ENCODE measurements at regions not wholly inside any gene's neighbourhood (a gene's known extent, or its start where the extent isn't known, plus 50 kb on each side); places are given as distances from the start of the nearest gene placed in this dataset.

- peaks cover 5% of the 10 kb centered on the region for H3K27me3 ChIP-seq
- H3K4me1 ChIP-seq: no peaks in the 10 kb centered on the region
- H3K27ac ChIP-seq: no peak overlapping the region
- intact Hi-C loops (cut with DNase I): no loop called here
- H3K9me3 ChIP-seq: no peaks in the 10 kb centered on the region
- TF ChIP-seq CTCF (IDR thresholded peaks at IDR 0.05): no peak
- no peaks in the 10 kb centered on the region for H3K36me3 ChIP-seq
- ATAC-seq (no peak), DNase-seq (no peak)
- no peak overlapping the region for H3K4me3 ChIP-seq
Observed at GRCh38 chr3:44011680-44012079, 230.0 kb upstream of the TOPAZ1 start.

- Histone ChIP-seq H3K27ac (no peak overlapping the region), H3K4me1 (no peaks in the 10 kb centered on the region), H3K9me3 (no peaks in the 10 kb centered on the region), H3K36me3 (no peaks in the 10 kb centered on the region), H3K4me3 (no peak overlapping the region), H3K27me3 (peaks cover 5% of the 10 kb centered on the region)
- no peak for TF ChIP-seq CTCF (IDR thresholded peaks at IDR 0.05)
- ATAC-seq (no peak), DNase-seq (no peak)
- intact Hi-C loops (cut with DNase I): no loop called here
Observed at GRCh38 chr3:44012160-44012899, 229.4 kb upstream of the TOPAZ1 start.

DNA sequence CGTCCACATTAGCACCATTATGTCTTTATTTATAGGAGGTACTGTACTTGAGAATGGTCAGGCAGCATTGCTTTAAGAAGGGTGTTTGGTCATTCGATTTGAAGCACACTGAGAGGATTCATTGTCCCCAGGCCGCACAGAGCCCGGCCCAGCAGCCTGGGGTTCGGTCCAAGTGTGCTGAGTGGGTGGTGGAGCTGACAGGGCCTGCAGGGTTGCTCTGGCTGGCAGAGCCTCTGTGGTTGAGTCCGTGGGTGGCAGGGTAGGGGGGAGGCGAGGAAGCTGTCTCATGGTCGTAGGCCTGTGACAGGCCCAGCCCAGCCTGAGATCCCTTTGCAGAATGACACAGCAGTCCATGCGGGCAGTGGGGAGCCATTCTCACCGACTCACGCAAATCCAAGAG, 227.7 kb upstream of the TOPAZ1 start:
- H3K27me3 ChIP-seq: peaks cover 5% of the 10 kb centered on the region
- no peaks in the 10 kb centered on the region for H3K36me3 ChIP-seq
- H3K27ac ChIP-seq: no peak overlapping the region
- intact Hi-C loops (cut with DNase I): no loop called here
- DNase-seq: no peak
- ATAC-seq: no peak
- H3K9me3 ChIP-seq: no peaks in the 10 kb centered on the region
- no peaks in the 10 kb centered on the region for H3K4me1 ChIP-seq
- no peak for TF ChIP-seq CTCF (IDR thresholded peaks at IDR 0.05)
- H3K4me3 ChIP-seq: no peak overlapping the region

DNA sequence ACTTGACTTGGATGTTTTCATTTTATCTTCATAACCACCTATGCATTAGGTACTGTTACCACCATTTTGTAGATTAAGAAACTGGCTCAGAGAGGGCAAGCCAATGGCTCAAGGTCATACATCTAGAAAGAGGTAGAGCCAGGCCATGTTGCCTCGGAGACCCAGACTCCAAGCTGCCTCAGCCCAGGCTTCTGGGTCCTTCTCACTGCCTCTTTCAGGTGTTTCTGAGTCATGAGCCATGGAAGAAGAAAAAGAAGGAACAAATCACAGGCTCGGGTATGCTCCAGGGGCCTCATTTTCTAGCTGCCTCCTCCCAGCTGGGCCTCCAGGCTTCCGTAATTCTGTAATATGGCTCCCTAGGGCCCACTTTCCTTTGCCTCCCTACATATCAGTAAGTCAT, 226.5 kb upstream of the TOPAZ1 start:
- H3K27me3 ChIP-seq: peaks cover 12% of the 10 kb centered on the region
- ATAC-seq: no peak
- intact Hi-C loops (cut with DNase I): no loop called here
- no peak for DNase-seq
- no peaks in the 10 kb centered on the region for H3K36me3 ChIP-seq
- no peaks in the 10 kb centered on the region for H3K9me3 ChIP-seq
- no peaks in the 10 kb centered on the region for H3K4me1 ChIP-seq
- no peak overlapping the region for H3K27ac ChIP-seq
- TF ChIP-seq CTCF (IDR thresholded peaks at IDR 0.05): no peak
- H3K4me3 ChIP-seq: no peak overlapping the region

DNA sequence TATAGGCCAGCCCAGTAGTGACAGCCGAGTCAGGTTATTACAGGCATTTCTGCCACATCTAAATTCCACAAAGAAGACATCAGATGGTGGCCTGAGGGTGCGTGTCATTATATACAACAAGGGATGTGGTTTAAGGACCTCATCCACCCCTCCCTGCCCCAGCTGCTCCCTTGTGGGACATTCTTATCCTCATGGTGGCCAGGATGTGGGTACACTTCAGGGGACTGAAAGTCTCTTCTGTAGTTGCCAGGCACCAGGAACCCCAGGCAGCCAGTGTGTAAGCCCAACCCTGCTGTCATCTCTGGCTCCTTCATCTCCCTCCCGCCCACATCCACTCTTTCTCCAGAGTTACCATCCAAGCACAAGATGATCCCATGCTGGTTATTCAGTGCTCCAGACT, 224.9 kb upstream of the TOPAZ1 start:
- Histone ChIP-seq H3K4me1 (peaks cover 2% of the 10 kb centered on the region), H3K27ac (no peak overlapping the region), H3K4me3 (no peak overlapping the region), H3K27me3 (peaks cover 22% of the 10 kb centered on the region), H3K9me3 (no peaks in the 10 kb centered on the region), H3K36me3 (no peaks in the 10 kb centered on the region)
- DNase-seq (no peak), ATAC-seq (no peak)
- TF ChIP-seq CTCF (IDR thresholded peaks at IDR 0.05): no peak
- intact Hi-C loops (cut with DNase I): no loop called here

GRCh38 chr3:44018926-44019325, 222.8 kb upstream of the TOPAZ1 start:
- H3K4me1 ChIP-seq: peaks cover 7% of the 10 kb centered on the region
- no peaks in the 10 kb centered on the region for H3K9me3 ChIP-seq
- H3K27me3 ChIP-seq: peaks cover 44% of the 10 kb centered on the region
- no peak overlapping the region for H3K27ac ChIP-seq
- intact Hi-C loops (cut with DNase I): no loop called here
- H3K4me3 ChIP-seq: no peak overlapping the region
- H3K36me3 ChIP-seq: no peaks in the 10 kb centered on the region
- no peak for TF ChIP-seq CTCF (IDR thresholded peaks at IDR 0.05)
- DNase-seq (no peak), ATAC-seq (no peak)
